Gastrocnemius medialis (tissue), 4 donors: ENCODE measurements at regions not wholly inside any gene's neighbourhood (a gene's known extent, or its start where the extent isn't known, plus 50 kb on each side); places are given as distances from the start of the nearest gene placed in this dataset.

Experiments
- ATAC-seq, 2 donors: fragments of 150-250 bp; one replicate each; pipeline ENCODE4 v1.9.1; 2016
- DNase-seq, 2 donors: peaks; one replicate each; pipeline ENCODE4 v3.0.0-alpha.2; 2019
- H3K27ac ChIP-seq, 4 donors: fragments of 200-600 bp; sonication (generic); 1 replicate in 1 of 4; 2 replicates in 3 of 4; pipeline ENCODE4 v1.5.1; 2016 to 2018; ENCODE audit warnings: mild to moderate bottlenecking in 2 of 4, moderate library complexity in 1 of 4
- H3K27me3 ChIP-seq, 3 donors: fragments of 200-600 bp; sonication (generic) in 2 of 3; 1 replicate in 1 of 3; 2 replicates in 2 of 3; pipeline versions ENCODE4 v1.5.1 to v1.6.0; 2016 to 2019; ENCODE audit warnings: mild to moderate bottlenecking in 1 of 3, moderate library complexity in 1 of 3
- H3K36me3 ChIP-seq, 2 donors: fragments of 200-600 bp; sonication (generic) in 1 of 2; one replicate each; pipeline ENCODE4 v1.5.1; 2017 to 2018
- H3K4me1 ChIP-seq, 2 donors: fragments of 200-600 bp; sonication (generic) in 1 of 2; one replicate each; pipeline ENCODE4 v1.5.1; 2016 to 2017; ENCODE audit warnings: mild to moderate bottlenecking in 2 of 2
- H3K4me3 ChIP-seq, 4 donors: fragments of 200-600 bp; sonication (generic) in 3 of 4; 1 replicate in 1 of 4; 2 replicates in 3 of 4; pipeline ENCODE4 v1.5.1; 2016 to 2019; ENCODE audit warnings: mild to moderate bottlenecking in 2 of 4
- H3K9me3 ChIP-seq, 3 donors: fragments of 200-600 bp; sonication (generic) in 2 of 3; 1 replicate in 1 of 3; 2 replicates in 2 of 3; pipeline ENCODE4 v1.5.1; 2016 to 2019
- CTCF ChIP-seq, 5 experiments: fragments of 450-650 bp in 3 of 5; fragments of 200-600 bp in 2 of 5; sonication (generic) in 2 of 5; IDR thresholded peaks in 4 of 5; conservative IDR thresholded peaks in 1 of 5; 1 replicate in 4 of 5; 2 replicates in 1 of 5; pipeline ENCODE4 v1.5.1; 2016 to 2019; ENCODE audit warnings: antibody characterized with exemption in 5 of 5, mild to moderate bottlenecking in 3 of 5, moderate library complexity in 3 of 5
- POLR2A ChIP-seq, 2 donors: fragments of 450-650 bp; IDR thresholded peaks; one replicate each; pipeline ENCODE4 v1.6.1; 2017; ENCODE audit warnings: antibody characterized with exemption in 2 of 2, mild to moderate bottlenecking in 2 of 2, moderate library complexity in 2 of 2
- in situ Hi-C, 4 donors: fragments of 200-750 bp; cut with MboI; loops; one replicate each; pipeline versions ENCODE4 v1.15.0 to v1.8.0; 2017; ENCODE audit warnings: low sequenced_read_pairs in 4 of 4
- intact Hi-C: fragments of 100-400 bp; cut with DNase I; formaldehyde crosslinking; loops from one replicate; pipeline ENCODE4 v1.15.1; 2023; ENCODE audit warnings: low total_unique reads

- in situ Hi-C loops = no loop called here
- H3K36me3 ChIP-seq = no peaks in the 10 kb centered on the region
These were observed 137.3 kb upstream of the RTL1 start for GRCh38 chr14:101040538-101041442.

GRCh38 chr14:101043891-101044290 is 140.4 kb upstream of the RTL1 start:
- Histone ChIP-seq H3K27me3 (no peaks in the 10 kb centered on the region), H3K27ac (no peak overlapping the region), H3K4me1 (no peaks in the 10 kb centered on the region), H3K36me3 (no peaks in the 10 kb centered on the region), H3K4me3 (no peak overlapping the region), H3K9me3 (no peaks in the 10 kb centered on the region)
- TF ChIP-seq POLR2A (IDR thresholded peaks at IDR 0.05) (no peak), CTCF (IDR thresholded peaks at IDR 0.05 in 4 of 5, conservative IDR thresholded peaks at IDR 0.05 in 1 of 5) (no peak)
- no peak for ATAC-seq
- in situ Hi-C loops (no loop called here), intact Hi-C loops (no loop called here)
- no peak for DNase-seq

More at GRCh38 chr14:101040538-101041442, 137.3 kb upstream of the RTL1 start:
- H3K27me3 ChIP-seq = no peaks in the 10 kb centered on the region
- H3K9me3 ChIP-seq = no peaks in the 10 kb centered on the region
- H3K4me3 ChIP-seq = no peak overlapping the region
- H3K4me1 ChIP-seq = no peaks in the 10 kb centered on the region
- ATAC-seq = no peak
- TF ChIP-seq POLR2A (IDR thresholded peaks at IDR 0.05) (no peak), CTCF (IDR thresholded peaks at IDR 0.05 in 4 of 5, conservative IDR thresholded peaks at IDR 0.05 in 1 of 5) (no peak)
- no peak overlapping the region for H3K27ac ChIP-seq
- DNase-seq = no peak
- intact Hi-C loops = no loop called here

GRCh38 chr14:101044741-101045140 is 141.2 kb upstream of the RTL1 start:
- ATAC-seq (no peak), DNase-seq (no peak)
- Histone ChIP-seq H3K9me3 (no peaks in the 10 kb centered on the region), H3K4me3 (no peak overlapping the region), H3K36me3 (no peaks in the 10 kb centered on the region), H3K4me1 (no peaks in the 10 kb centered on the region), H3K27ac (no peak overlapping the region), H3K27me3 (no peaks in the 10 kb centered on the region)
- in situ Hi-C loops = no loop called here
- intact Hi-C loops = no loop called here
- TF ChIP-seq POLR2A (IDR thresholded peaks at IDR 0.05) = no peak
- no peak for TF ChIP-seq CTCF (IDR thresholded peaks at IDR 0.05 in 4 of 5, conservative IDR thresholded peaks at IDR 0.05 in 1 of 5)

- TF ChIP-seq CTCF (IDR thresholded peaks at IDR 0.05 in 4 of 5, conservative IDR thresholded peaks at IDR 0.05 in 1 of 5) (no peak), POLR2A (IDR thresholded peaks at IDR 0.05) (no peak)
- DNase-seq (no peak), ATAC-seq (no peak)
- intact Hi-C loops (no loop called here), in situ Hi-C loops (no loop called here)
- Histone ChIP-seq H3K36me3 (no peaks in the 10 kb centered on the region), H3K27me3 (no peaks in the 10 kb centered on the region), H3K27ac (no peak overlapping the region), H3K9me3 (no peaks in the 10 kb centered on the region), H3K4me1 (no peaks in the 10 kb centered on the region), H3K4me3 (no peak overlapping the region)
These were observed 142.0 kb upstream of the RTL1 start for GRCh38 chr14:101045511-101045910.
